Endothelial cell of umbilical vein (primary cell): ENCODE measurements at regions not wholly inside any gene's neighbourhood (a gene's known extent, or its start where the extent isn't known, plus 50 kb on each side); places are given as distances from the start of the nearest gene placed in this dataset.

Experiments
- BruUV-seq: library from RNA; stranded (reverse); fragments of 400-500 nt; replicated peaks from 2 replicates; lab custom pipeline; 2021; lab: Mats Ljungman, UMichigan
- CTCF ChIA-PET: fragments of 300-600, 350-600 bp; sonication (Branson Sonifier 250); formaldehyde crosslinking; loops from one replicate; lab custom pipeline; 2021; ENCODE audit warnings: antibody characterized with exemption, inconsistent platforms; lab: Charles Lee
- POLR2A ChIA-PET: fragments of 300-600, 350-600 bp; sonication (Branson Sonifier 250); formaldehyde crosslinking; loops from one replicate; lab custom pipeline; 2021; ENCODE audit warnings: antibody characterized with exemption, inconsistent platforms; lab: Charles Lee
- DNase-seq: peaks from one replicate; pipeline ENCODE4 v3.0.0-alpha.2; 2011; ENCODE audit warnings: low read depth, low spot score
- FAIRE-seq: peaks from 2 replicates; lab custom pipeline; 2011; peaks lifted over from hg19 to GRCh38; lab: Jason Lieb, UNC
- H2AFZ ChIP-seq: 2 replicates; pipeline ENCODE4 v1.6.0; 2012; ENCODE audit warnings: low read depth, low read length, control low read depth, inconsistent platforms
- H3K27ac ChIP-seq: 2 replicates; pipeline ENCODE4 v1.5.1; 2011; ENCODE audit warnings: low read depth, mild to moderate bottlenecking, control low read depth, low read length, moderate library complexity; ENCODE audit not compliant: insufficient read depth
- H3K27me3 ChIP-seq, 2 experiments: 2 replicates each; pipeline versions ENCODE4 v1.6.0 to v1.6.1; 2011; ENCODE audit warnings: low read length in 2 of 2, mixed read lengths in 1 of 2; ENCODE audit not compliant: control insufficient read depth in 2 of 2, insufficient read depth in 2 of 2
- H3K36me3 ChIP-seq, 2 experiments: 2 replicates in 1 of 2; 3 replicates in 1 of 2; pipeline ENCODE4 v1.5.1; 2011; ENCODE audit warnings: low read length in 2 of 2, mild to moderate bottlenecking in 1 of 2, moderate library complexity in 1 of 2; ENCODE audit not compliant: control insufficient read depth in 2 of 2, insufficient read depth in 2 of 2; ENCODE audit errors: extremely low read depth in 1 of 2
- H3K4me1 ChIP-seq: 3 replicates; pipeline ENCODE4 v1.5.1; 2011; ENCODE audit warnings: mild to moderate bottlenecking, low read length; ENCODE audit not compliant: control insufficient read depth, insufficient read depth; ENCODE audit errors: extremely low read depth
- H3K4me2 ChIP-seq: 2 replicates; pipeline ENCODE4 v1.6.1; 2011; ENCODE audit warnings: low read length, control low read depth, mixed read lengths; ENCODE audit not compliant: insufficient read depth
- H3K4me3 ChIP-seq, 3 experiments: fragments of 200-600 bp in 1 of 3; sonication (generic), shearing (Covaris generic) in 1 of 3; replicated peaks in 1 of 3; 2 replicates each; pipeline ENCODE4 v1.5.1; 2011 to 2016; ENCODE audit warnings: control low read depth in 3 of 3, low read length in 3 of 3, mild to moderate bottlenecking in 2 of 3, inconsistent platforms in 1 of 3, low read depth in 1 of 3, moderate library complexity in 1 of 3; ENCODE audit not compliant: insufficient read depth in 1 of 3
- H3K79me2 ChIP-seq: 2 replicates; pipeline ENCODE4 v1.6.0; 2012; ENCODE audit warnings: low read length, inconsistent platforms; ENCODE audit not compliant: control insufficient read depth, insufficient read depth
- H3K9ac ChIP-seq: replicated peaks from 2 replicates; pipeline ENCODE3; 2011; ENCODE audit warnings: low read length, control low read depth; ENCODE audit not compliant: insufficient read depth; ENCODE audit errors: extremely low read depth
- H3K9me1 ChIP-seq: replicated peaks from 3 replicates; pipeline ENCODE4 v1.6.0; 2011; ENCODE audit warnings: mild to moderate bottlenecking, low read length; ENCODE audit not compliant: control insufficient read depth, insufficient read depth; ENCODE audit errors: extremely low read depth
- H3K9me3 ChIP-seq: replicated peaks from 2 replicates; pipeline ENCODE4 v1.5.1; 2012; ENCODE audit warnings: low read length, inconsistent platforms; ENCODE audit not compliant: control insufficient read depth, insufficient read depth
- H4K20me1 ChIP-seq: replicated peaks from 2 replicates; pipeline ENCODE3; 2011; ENCODE audit warnings: mild to moderate bottlenecking, low read length; ENCODE audit not compliant: control insufficient read depth, insufficient read depth; ENCODE audit errors: extremely low read depth
- CTCF ChIP-seq, 2 donors: IDR thresholded peaks; 1 replicate in 1 of 2; 2 replicates in 1 of 2; pipeline ENCODE4 v1.5.1; 2011; ENCODE audit warnings: low read length in 2 of 2, mild to moderate bottlenecking in 2 of 2, moderate library complexity in 2 of 2, control low read depth in 1 of 2, inconsistent platforms in 1 of 2, low read depth in 1 of 2; ENCODE audit not compliant: insufficient read depth in 1 of 2; ENCODE audit errors: extremely low read depth in 1 of 2
- FOS ChIP-seq: IDR thresholded peaks from 2 replicates; pipeline ENCODE4 v1.6.1; 2011; ENCODE audit warnings: mild to moderate bottlenecking, low read length, moderate library complexity, borderline replicate concordance; ENCODE audit not compliant: insufficient read depth
- GATA2 ChIP-seq: IDR thresholded peaks from 2 replicates; pipeline ENCODE4 v1.7.0; 2011; ENCODE audit warnings: low read depth, mild to moderate bottlenecking, moderate library complexity, mixed read lengths, low read length; ENCODE audit not compliant: insufficient read length, insufficient read depth
- JUN ChIP-seq: IDR thresholded peaks from 2 replicates; pipeline ENCODE4 v1.6.1; 2011; ENCODE audit warnings: borderline replicate concordance, low read depth; ENCODE audit not compliant: insufficient read length, insufficient read depth
- MAX ChIP-seq: IDR thresholded peaks from 2 replicates; pipeline ENCODE4 v1.6.1; 2011; ENCODE audit not compliant: insufficient read depth, insufficient read length
- POLR2A ChIP-seq: IDR thresholded peaks from 2 replicates; pipeline ENCODE4 v1.6.1; 2012; ENCODE audit warnings: low read depth, mild to moderate bottlenecking, control low read depth, low read length
- dilution Hi-C: fragments of 300-500 bp; cut with MboI; formaldehyde crosslinking; loops from one replicate; pipeline ENCODE4 v1.15.0; 2019; ENCODE audit warnings: low sequenced_read_pairs; ENCODE audit not compliant: extremely low pct_ligation_motif_present
- intact Hi-C: fragments of 100-400 bp; cut with micrococcal nuclease; formaldehyde crosslinking; loops from one replicate; pipeline ENCODE4 v1.10.0; 2022

GRCh38 chrX:13469963-13470684 is 99.3 kb upstream of the EGFL6 start:
- Histone ChIP-seq H3K79me2 (no peaks in the 10 kb centered on the region), H3K4me1 (peaks cover 9% of the 10 kb centered on the region), H3K27ac (peak overlapping the region; percentile 30), H3K36me3 (no peaks in the 10 kb centered on the region), H3K9ac (no peak overlapping the region), H3K4me3 (no peak overlapping the region), H3K9me3 (no peaks in the 10 kb centered on the region), H3K4me2 (no peak overlapping the region), H4K20me1 (no peaks in the 10 kb centered on the region), H3K9me1 (no peaks in the 10 kb centered on the region), H3K27me3 (no peaks in the 10 kb centered on the region), H2AFZ (no peak overlapping the region)
- TF ChIP-seq GATA2, result peak; percentile 91
- no peak for TF ChIP-seq CTCF (IDR thresholded peaks at IDR 0.05; ENCODE audit: extremely low read depth in 1 of 2, insufficient read depth in 1 of 2, low read depth in 1 of 2, low read length in 2 of 2)
- no peak for TF ChIP-seq MAX
- no peak for TF ChIP-seq POLR2A
- TF ChIP-seq FOS, result peak; percentile 75
- TF ChIP-seq JUN, result peak; percentile 73
- FAIRE-seq (peak; percentile 80), DNase-seq (peak; percentile 50)
- ChIA-PET CTCF (no interaction called here), POLR2A (no interaction called here)
- dilution Hi-C loops, result no loop called here
- BruUV-seq, result TSS peak; percentile 60
- intact Hi-C loops, result loop anchor here (5.0 kb wide), 1 partner anchor 43 kb away; no protein-coding TSS in a partner anchor
